ENCODE measurements at regions not wholly inside any gene's neighbourhood (a gene's known extent, or its start where the extent isn't known, plus 50 kb on each side); places are given as distances from the start of the nearest gene placed in this dataset.
"Not testable (repeated sequence)": the region's sequence is repeated elsewhere in the genome, so short reads cannot be mapped to it uniquely, and the experiment has no call there.

GRCh38 chr1:119210296-119210649 lies 69.8 kb upstream of the WARS2 start:
- TF ChIP-seq CTCF (IDR thresholded peaks at IDR 0.05; ENCODE audit: insufficient read depth, low read depth, low read length), result no peak
- no peaks in the 10 kb centered on the region for H3K27me3 ChIP-seq (ENCODE audit: control insufficient read depth, insufficient read depth, low read length)
- no peaks in the 10 kb centered on the region for H3K36me3 ChIP-seq (ENCODE audit: control insufficient read depth, insufficient read depth, low read length)
- no peak for DNase-seq (ENCODE audit: low read depth)
- CTCF ChIA-PET, result no interaction called here
- POLR2A ChIA-PET, result no interaction called here
- H3K4me3 ChIP-seq (ENCODE audit: low read depth, low read length), result no peak overlapping the region

- H3K36me3 ChIP-seq (ENCODE audit: control insufficient read depth, insufficient read depth, low read length); POLR2A ChIA-PET; H3K27me3 ChIP-seq (ENCODE audit: control insufficient read depth, insufficient read depth, low read length); DNase-seq (ENCODE audit: low read depth); H3K4me3 ChIP-seq (ENCODE audit: low read depth, low read length): not testable (repeated sequence)
- CTCF ChIA-PET, result interaction anchor here (1.4 kb wide), 1 partner anchor 15 kb away, joined by 3 read pairs; no protein-coding TSS in a partner anchor
Observed at GRCh38 chr1:119213213-119213612, 72.8 kb upstream of the WARS2 start.

DNA sequence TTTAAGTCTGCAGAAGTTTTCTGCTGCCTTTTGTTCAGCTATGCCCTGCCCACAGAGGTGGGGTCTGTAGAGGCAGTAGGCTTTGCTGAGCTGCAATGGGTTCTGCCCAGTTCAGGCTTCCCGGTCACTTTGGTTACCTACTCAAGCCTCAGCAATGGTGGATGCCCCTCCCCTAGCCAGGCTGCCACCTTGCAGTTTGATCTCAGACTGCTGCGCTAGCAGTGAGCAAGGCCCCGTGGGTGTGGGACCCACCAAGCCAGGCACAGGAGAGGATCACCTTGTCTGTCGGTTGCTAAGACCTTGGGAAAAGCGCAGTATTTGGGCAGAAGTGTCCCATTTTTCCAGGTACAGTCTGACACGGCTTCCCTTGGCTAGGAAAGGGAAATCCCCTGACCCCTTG lies 74.5 kb upstream of the WARS2 start:
- CTCF ChIA-PET, POLR2A ChIA-PET: not testable (repeated sequence)

DNA sequence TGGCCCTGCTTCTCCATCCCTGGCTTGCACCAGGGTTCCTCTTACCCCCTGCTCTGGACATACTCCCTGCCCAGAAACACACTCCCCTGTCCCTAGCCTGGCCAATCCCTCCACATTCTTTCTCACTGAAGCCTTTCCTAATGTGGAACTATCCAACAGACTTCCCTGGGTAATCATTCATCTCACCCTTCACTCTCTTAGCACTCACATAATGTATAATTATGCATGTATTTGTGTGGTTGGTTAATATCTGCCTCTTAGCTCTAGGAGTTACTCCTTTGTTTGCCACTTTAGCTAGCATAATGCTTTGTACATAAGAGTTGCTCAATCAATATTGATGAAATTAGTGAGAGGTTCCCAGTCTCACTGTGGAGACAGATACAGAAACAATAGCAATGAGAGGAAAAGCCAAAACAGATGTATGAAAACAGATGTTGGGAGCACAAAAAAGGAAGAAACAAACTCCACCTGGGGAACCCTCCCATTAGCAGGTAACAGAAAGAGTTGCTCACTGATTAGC lies 76.9 kb upstream of the WARS2 start:
- Histone ChIP-seq H3K4me3 (ENCODE audit: low read depth, low read length) (no peak overlapping the region), H3K27me3 (ENCODE audit: control insufficient read depth, insufficient read depth, low read length) (no peaks in the 10 kb centered on the region), H3K36me3 (ENCODE audit: control insufficient read depth, insufficient read depth, low read length) (no peaks in the 10 kb centered on the region)
- TF ChIP-seq CTCF (IDR thresholded peaks at IDR 0.05; ENCODE audit: insufficient read depth, low read depth, low read length), result no peak
- DNase-seq (ENCODE audit: low read depth), result no peak
- ChIA-PET POLR2A (no interaction called here), CTCF (no interaction called here)

More for the DNA sequence above, 74.5 kb upstream of the WARS2 start:
- not testable (repeated sequence) for H3K4me3 ChIP-seq (ENCODE audit: low read depth, low read length); H3K27me3 ChIP-seq (ENCODE audit: control insufficient read depth, insufficient read depth, low read length); DNase-seq (ENCODE audit: low read depth); H3K36me3 ChIP-seq (ENCODE audit: control insufficient read depth, insufficient read depth, low read length)

DNA sequence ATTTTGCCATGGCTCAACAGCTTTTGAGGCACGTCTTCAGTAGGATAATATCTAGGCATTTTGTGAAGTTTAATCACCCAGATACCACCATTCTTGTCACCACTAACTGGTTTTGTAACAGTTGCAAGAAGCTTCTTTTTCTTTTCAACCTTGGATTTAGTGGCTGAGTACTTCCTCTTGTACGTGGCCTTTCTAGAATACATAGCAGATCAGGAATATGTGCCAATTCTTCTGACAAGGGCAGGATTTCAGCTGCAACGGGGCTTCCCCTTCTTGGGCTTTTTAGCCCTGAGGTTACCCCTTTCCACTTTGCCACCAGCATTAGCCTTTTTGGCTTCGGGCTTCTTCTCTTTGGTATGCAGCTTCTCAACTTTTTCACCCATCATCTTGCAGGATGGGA lies 79.3 kb upstream of the WARS2 start:
- no peak for DNase-seq (ENCODE audit: low read depth)
- POLR2A ChIA-PET, result no interaction called here

DNA sequence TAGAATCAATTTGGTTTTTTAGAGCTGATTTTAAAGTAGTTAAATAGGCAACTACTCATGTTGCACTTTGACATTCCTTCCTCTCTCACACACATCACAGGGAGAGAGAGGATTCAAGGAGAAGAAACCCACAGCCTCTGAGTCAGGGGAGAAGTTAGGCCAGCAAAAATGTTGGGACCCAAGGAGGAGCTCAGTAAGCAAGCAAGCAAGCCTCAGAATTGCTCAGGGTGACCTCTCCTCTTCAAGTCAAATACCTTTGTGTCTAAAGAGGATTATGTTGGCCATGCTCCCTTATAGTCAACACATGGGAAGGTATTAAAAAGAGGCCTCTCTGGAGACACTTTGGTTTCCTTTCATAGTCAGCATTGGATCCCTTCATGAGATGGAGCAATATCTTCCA lies 80.5 kb upstream of the WARS2 start:
- DNase-seq (ENCODE audit: low read depth), result no peak
- POLR2A ChIA-PET, result interaction anchor here (0.5 kb wide), 1 partner anchor 36 kb away, joined by 3 read pairs; no protein-coding TSS in a partner anchor
- CTCF ChIA-PET, result interaction anchor here (1.2 kb wide), 1 partner anchor 10 kb away, joined by 3 read pairs; no protein-coding TSS in a partner anchor
- no peaks in the 10 kb centered on the region for H3K36me3 ChIP-seq (ENCODE audit: control insufficient read depth, insufficient read depth, low read length)
- no peaks in the 10 kb centered on the region for H3K27me3 ChIP-seq (ENCODE audit: control insufficient read depth, insufficient read depth, low read length)
- no peak overlapping the region for H3K4me3 ChIP-seq (ENCODE audit: low read depth, low read length)
- no peak for TF ChIP-seq CTCF (IDR thresholded peaks at IDR 0.05; ENCODE audit: insufficient read depth, low read depth, low read length)

More for the DNA sequence above, 79.3 kb upstream of the WARS2 start:
- CTCF ChIA-PET, result no interaction called here
- H3K36me3 ChIP-seq (ENCODE audit: control insufficient read depth, insufficient read depth, low read length), result no peaks in the 10 kb centered on the region
- no peak overlapping the region for H3K4me3 ChIP-seq (ENCODE audit: low read depth, low read length)
- no peak for TF ChIP-seq CTCF (IDR thresholded peaks at IDR 0.05; ENCODE audit: insufficient read depth, low read depth, low read length)
- H3K27me3 ChIP-seq (ENCODE audit: control insufficient read depth, insufficient read depth, low read length), result no peaks in the 10 kb centered on the region

Data from BJ (cell line).